NCI-H446 treated with DMSO at 0.1 percent for 48 hours (cell line): ENCODE measurements at regions not wholly inside any gene's neighbourhood (a gene's known extent, or its start where the extent isn't known, plus 50 kb on each side); places are given as distances from the start of the nearest gene placed in this dataset.
A peak's percentile ranks its signal among the peaks of the same experiment; 100 is the strongest.

Experiments
- DNase-seq: peaks from one replicate; lab custom pipeline; 2025; lab: John Stamatoyannopoulos, UW

GRCh38 chr9:118401546-118401945, 697.3 kb downstream of the TLR4 start:
- DNase-seq: no peak

- no peak for DNase-seq
Observed at GRCh38 chr9:118414676-118415075, 710.5 kb downstream of the TLR4 start.

- DNase-seq: peak; percentile 86
Observed at GRCh38 chr9:118418887-118419565, 714.8 kb downstream of the TLR4 start.

GRCh38 chr9:118419676-118420075, 715.5 kb downstream of the TLR4 start:
- DNase-seq: peak; percentile 79

- DNase-seq: no peak
Observed at GRCh38 chr9:118422508-118422907, 718.3 kb downstream of the TLR4 start.

- no peak for DNase-seq
Observed at GRCh38 chr9:118423021-118423420, 718.8 kb downstream of the TLR4 start.

GRCh38 chr9:118423721-118424120, 719.5 kb downstream of the TLR4 start:
- DNase-seq: no peak

GRCh38 chr9:118426772-118427171, 722.6 kb downstream of the TLR4 start:
- no peak for DNase-seq

- DNase-seq: no peak
Observed at GRCh38 chr9:118438810-118439209, 734.6 kb downstream of the TLR4 start.

- DNase-seq: no peak
Observed at GRCh38 chr9:118439441-118439840, 735.2 kb downstream of the TLR4 start.

GRCh38 chr9:118444403-118444802, 740.2 kb downstream of the TLR4 start:
- no peak for DNase-seq

GRCh38 chr9:118446943-118447639, 742.9 kb downstream of the TLR4 start:
- no peak for DNase-seq

GRCh38 chr9:118449554-118449953, 745.4 kb downstream of the TLR4 start:
- no peak for DNase-seq

- no peak for DNase-seq
Observed at GRCh38 chr9:118455259-118455658, 751.1 kb downstream of the TLR4 start.

- DNase-seq: no peak
Observed at GRCh38 chr9:118455788-118456187, 751.6 kb downstream of the TLR4 start.

GRCh38 chr9:118457171-118458000, 753.2 kb downstream of the TLR4 start:
- DNase-seq: no peak

GRCh38 chr9:118459913-118460312, 755.7 kb downstream of the TLR4 start:
- DNase-seq: peak; percentile 85

- DNase-seq: no peak
Observed at GRCh38 chr9:118463419-118463818, 759.2 kb downstream of the TLR4 start.

GRCh38 chr9:118473521-118473920, 769.3 kb downstream of the TLR4 start:
- no peak for DNase-seq

GRCh38 chr9:118478752-118479151, 774.5 kb downstream of the TLR4 start:
- DNase-seq: no peak

- no peak for DNase-seq
Observed at GRCh38 chr9:118482306-118482705, 778.1 kb downstream of the TLR4 start.

GRCh38 chr9:118483677-118484076, 779.5 kb downstream of the TLR4 start:
- no peak for DNase-seq

- no peak for DNase-seq
Observed at GRCh38 chr9:118503236-118503635, 799.0 kb downstream of the TLR4 start.
